NCI-H524 treated with DMSO at 0.1 percent for 48 hours (cell line): ENCODE measurements at regions not wholly inside any gene's neighbourhood (a gene's known extent, or its start where the extent isn't known, plus 50 kb on each side); places are given as distances from the start of the nearest gene placed in this dataset.
A peak's percentile ranks its signal among the peaks of the same experiment; 100 is the strongest.
"Not testable (repeated sequence)": the region's sequence is repeated elsewhere in the genome, so short reads cannot be mapped to it uniquely, and the experiment has no call there.

ENCODE experiments used
- DNase-seq: peaks from one replicate; lab custom pipeline; 2025; lab: John Stamatoyannopoulos, UW

DNA sequence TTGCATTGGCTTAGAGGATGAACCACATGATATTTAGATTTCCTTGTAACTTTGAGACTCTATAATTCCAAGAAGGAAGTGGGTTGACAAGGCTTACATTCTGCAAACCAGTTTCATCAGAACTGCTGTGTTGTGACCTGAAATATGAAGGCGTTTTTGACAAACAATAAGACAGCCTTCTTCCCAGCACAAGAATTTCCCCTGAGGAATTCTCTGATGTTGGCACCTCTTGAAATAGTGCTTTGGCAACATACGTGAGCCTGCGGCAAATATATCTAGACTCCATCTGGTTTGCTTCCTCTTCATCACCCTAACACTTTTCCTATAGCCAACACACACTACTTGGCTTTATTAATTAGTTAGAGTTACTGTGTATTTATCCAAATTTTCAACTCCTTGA, 585.5 kb upstream of the SOX9 start:
- DNase-seq, result no peak

DNA sequence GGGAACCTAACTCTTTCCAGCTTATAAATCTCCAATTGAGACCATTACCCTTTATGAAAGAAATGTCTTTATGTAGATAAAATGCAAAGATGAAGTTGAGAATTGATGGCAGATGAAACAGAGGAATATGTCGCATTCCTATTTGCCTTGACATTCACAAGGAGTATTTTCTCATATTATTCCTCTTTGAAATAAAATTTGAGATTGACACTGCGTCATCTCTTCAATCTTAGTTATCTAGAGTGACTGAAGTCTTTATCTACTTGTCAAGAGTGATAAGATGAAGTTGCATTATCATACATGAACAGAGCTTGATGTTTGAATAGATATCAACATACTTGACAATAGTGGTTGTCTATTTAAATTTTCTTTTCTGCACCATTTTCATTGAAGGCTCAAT, 574.4 kb upstream of the SOX9 start:
- DNase-seq, result no peak

DNA sequence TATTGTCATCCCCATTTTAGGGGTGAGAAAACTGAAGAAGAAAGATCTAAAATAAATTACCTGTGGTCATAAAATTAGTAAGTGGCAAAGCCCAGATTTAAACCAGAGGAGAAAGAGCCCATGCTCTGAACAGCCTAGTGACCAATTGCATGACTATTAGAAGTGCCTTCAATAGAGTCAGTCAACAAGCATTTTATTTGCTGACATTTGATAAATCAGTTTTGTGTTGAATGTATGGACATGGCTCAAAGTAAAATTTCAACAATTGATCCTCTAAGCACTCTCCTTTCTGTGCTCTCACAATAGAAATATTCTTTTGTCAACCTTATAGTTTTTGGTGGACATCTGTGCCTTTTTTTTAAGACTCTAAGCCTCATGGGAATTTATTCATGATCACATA, 572.9 kb upstream of the SOX9 start:
- DNase-seq, result no peak

DNA sequence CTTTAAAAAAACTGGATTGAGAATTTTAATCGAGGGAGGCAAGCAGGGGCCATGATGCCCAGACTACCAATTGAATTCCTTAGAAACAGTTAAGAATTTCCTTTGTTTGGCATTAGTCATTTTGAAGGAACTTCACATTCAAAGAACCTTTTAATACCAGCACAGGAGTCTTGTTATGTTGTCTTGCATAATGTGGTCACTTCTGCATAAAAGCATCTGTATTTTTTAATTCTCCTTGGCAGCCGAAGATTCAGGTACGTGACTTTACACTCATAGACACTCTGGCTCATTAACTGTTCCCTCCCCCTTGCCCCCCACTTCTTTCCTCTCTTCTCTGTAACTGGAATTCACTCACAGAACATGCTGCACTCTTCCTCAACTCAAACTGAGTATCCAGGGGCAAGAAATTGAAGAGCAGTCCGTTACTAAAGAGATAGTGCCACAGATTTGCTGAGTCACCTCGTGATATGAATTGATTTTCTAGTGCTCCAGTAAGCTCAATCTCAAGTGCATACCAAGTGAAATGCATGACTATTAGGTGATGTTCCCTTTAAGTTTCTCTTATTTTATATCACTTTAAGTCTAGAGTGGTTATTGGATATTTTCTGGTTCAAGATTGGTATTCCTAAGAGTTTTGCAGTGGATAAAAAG, 572.2 kb upstream of the SOX9 start:
- DNase-seq, result no peak

DNA sequence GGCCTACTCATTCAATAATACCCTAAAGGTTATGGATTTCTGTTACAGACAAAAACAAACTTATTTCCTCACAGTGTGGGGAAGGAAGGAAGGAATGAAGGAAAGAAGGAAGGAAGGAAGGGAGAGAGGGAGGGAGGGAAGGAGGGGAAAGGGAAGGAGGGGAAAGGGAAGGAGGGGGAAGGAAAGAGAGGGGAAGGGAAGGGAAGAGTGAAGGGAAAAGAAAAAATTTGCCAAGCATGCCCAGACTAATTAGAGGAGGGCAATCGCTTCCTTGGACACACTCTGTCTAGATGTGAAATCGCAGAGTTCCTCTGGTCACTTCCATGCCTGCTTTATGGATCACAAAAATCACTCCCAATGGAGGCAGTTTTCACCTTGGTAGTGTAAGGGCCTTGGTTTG, 570.1 kb upstream of the SOX9 start:
- DNase-seq, result no peak

DNA sequence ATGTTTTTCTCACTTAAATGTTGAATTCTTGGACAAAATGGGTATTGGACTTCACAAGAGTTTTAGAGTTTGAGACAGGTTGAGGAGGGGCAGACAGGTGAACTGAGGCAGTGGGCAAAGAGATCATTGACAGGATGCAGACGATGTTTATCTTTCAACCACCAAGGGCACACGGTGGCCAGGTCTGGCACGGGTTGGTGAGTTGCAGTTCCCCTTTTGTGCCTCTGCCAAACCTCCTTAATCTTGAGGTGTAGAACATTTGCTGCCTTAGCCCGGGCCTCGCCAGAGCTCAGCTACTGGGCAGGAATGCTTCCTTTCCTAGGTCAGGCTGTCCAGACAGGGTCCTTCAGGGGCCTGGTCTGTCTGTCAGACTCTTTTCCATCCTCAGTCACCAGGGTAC, 567.4 kb upstream of the SOX9 start:
- no peak for DNase-seq

DNA sequence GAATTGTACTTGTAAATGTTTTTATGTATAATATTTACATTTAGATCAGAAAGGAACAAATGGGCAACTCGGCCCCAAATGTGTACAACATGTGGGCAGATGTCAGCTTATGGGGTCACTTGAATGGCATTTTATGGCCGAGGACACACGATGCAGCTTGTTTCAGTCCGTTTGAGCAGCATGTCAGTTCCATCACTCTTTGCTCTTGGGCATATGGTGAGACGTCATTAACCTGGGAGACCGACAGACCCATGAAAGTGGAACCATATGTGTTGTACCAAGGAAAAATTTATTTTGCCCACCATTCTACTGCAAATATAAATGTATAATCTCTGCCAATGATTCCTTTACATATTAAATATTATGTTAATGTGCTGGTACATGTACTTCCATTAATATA, 561.9 kb upstream of the SOX9 start:
- peak; percentile 25 for DNase-seq

DNA sequence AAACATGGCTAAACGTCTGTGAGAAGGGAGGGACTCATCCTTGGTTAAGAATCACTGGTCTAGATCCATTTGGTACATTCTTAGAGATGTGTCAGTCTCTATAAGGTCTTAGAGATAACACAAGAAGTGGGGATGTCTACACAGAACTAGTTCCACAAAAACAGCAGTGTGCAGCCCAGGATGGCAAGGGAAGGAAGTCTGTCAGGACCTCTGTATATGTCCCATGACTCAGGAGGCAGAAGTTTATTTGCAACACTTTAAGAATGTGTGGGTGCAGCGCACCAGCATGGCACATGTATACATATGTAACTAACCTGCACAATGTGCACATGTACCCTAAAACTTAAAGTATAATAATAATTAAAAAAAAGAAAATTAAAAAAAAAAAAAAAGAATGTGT, 548.5 kb upstream of the SOX9 start:
- no peak for DNase-seq

DNA sequence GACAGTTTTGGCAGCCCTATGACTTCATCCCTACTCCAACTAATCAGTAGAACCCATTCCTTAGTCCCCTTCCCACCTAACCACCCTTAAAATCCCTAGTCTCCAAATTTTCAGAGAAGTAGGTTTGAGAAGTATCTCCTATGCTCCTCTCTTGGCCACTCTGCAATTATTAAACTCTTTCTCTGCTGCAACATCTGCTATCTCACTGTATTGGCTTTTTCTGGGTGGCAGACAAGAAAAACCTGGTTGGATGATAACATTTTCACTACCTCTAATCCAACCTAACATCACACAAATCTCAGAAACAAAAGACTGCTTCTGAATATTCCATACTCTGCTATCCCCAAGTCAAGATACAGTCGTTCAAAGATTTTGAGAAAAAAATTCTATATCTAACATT, 542.4 kb upstream of the SOX9 start:
- DNase-seq, result no peak

DNA sequence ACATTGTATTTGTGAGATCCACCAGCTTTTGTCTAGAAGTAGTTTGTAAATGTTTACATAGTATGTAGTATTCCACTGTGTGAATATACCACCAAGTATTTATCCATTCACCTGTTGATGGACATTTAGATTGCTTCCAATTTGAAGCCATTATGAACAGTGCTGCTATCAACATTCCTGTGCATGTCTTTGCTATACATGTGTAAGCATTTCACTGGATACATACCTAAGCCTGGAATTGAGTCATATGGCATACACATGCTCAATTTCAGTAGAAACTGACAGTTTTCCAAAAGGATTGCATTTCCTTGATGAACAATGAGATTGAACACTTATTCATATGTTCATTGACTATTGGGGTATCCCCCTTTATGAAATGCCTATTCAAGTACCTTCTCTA, 540.6 kb upstream of the SOX9 start:
- DNase-seq, result no peak

DNA sequence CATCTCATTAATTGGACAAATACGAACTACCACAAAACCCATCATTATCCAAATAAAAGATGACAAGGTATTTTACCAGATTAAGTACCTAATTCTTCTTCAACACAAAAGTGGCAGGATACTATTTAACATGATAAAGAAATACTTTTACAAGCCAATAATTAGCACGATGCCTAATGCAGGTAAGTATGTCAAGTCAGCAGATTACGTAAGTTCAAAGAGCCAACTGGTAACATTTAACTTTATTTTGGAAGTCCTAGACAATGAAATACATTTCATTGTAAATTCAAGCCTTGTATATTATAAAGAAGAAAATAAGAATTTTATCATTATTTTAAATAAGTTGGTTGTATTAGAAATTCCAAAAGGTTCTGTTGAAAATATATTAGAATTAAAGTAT, 535.3 kb upstream of the SOX9 start:
- no peak for DNase-seq

DNA sequence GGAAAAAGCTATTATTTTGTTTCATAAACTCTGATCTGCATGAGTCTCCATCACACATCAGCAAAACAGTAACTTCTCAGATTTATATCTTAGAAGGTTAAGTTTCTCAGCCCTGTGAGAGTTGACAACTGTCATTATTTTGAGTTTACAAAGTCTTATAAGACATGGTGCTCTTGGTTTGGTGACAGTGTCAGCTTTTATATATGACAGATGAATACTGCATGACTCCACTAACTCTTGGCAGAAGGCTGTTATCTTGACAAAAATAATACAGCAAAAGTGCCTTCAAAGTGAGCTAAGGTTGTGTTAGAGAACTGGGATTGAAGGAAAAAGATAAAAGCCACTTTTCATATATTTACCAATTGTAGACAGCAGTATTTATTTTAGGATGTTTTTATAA, 528.4 kb upstream of the SOX9 start:
- no peak for DNase-seq

DNA sequence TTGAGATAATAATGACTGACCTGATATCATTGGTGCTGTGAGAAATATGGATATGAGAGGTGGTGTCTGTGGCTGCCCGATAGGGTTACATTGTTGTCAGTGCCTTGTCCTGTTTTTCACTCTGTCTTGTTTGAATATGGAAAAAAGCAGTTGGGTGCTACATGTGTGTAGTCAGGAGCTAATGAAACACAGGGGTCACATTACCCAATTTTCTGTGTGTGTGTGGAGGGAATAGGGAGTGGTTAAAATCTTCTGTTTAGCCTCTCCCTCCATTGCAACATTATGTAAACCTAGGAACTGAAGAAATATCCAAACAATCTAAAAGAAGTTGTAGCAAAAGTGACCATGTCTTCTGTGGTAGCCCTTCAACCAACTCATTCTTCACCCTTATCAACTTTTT, 527.7 kb upstream of the SOX9 start:
- DNase-seq, result no peak

DNA sequence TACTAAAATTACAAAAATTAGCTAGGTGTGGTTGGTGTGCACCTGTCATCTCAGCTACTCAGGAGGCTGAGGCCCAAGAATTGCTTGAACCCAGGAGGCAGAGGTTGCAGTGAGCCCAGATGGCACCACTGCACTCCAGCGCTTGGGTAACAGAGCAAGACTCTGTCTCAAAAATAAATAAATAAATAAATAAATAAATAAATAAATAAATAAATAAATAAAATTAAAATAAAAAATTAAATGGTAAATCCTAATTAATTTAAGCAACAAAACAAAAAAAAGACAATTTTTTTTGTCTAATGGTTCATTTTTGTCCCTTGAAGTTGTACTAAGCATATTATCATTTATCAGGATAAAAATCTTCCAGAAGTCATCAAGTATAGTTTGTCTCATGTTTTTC, 521.2 kb upstream of the SOX9 start:
- not testable (repeated sequence) for DNase-seq

DNA sequence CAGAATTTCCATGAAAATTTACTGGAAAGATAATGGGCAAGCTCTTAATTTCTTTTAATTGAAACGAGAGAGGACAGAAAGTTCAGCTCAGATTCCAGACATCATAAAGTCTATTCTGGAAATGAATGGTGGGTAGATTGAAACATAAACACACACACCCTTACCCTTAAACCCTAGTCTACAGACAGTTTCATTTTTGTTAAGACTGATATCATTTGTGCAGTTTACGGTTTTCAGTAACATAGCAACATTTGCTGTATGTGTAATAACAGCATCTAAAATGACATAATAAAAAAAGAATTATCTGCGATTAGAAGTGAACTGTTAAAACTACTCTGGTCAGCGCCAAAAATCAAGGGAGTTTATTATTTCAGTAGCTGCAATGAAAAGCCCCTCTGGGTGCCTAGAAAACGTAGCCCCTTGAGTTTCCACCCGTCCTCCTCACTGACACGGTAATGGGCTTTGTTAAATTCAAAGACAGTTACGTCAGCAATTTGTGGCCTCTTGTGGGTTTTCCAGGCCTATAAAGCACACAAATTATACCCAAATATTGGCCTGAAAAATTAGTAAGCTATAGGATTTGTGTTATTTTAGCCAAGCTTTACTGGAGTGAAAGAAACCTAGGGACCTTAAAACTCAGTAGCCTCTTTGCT, 520.6 kb upstream of the SOX9 start:
- DNase-seq, result no peak

DNA sequence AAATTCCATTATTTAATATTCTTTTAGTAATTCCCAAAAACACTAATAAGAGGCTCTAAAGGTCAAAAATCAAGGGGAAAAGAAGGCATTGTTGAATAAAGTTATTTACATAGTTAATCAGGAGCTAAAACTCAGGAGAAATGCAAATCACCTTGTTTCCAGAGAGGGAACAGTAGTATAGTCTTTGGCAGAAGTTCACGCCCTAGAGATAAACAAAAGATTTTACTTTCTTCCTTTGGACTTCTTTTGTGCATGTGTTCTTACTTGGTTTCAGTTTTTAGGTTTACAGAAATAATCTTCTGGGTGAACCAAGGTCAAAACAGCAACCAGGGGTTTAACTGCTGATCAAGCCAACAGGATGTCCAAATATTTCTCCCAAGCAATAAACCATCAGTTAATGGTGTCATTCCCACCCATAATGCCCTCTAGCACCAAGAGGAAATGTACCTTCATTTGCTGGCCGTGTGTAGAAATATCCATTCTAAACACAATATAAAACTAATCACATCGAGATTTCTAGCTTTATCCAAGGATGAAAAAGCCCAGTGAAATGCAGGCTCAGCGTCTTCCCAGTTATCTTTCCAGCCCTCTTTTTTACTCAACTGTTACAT, 518.8 kb upstream of the SOX9 start:
- DNase-seq, result no peak

DNA sequence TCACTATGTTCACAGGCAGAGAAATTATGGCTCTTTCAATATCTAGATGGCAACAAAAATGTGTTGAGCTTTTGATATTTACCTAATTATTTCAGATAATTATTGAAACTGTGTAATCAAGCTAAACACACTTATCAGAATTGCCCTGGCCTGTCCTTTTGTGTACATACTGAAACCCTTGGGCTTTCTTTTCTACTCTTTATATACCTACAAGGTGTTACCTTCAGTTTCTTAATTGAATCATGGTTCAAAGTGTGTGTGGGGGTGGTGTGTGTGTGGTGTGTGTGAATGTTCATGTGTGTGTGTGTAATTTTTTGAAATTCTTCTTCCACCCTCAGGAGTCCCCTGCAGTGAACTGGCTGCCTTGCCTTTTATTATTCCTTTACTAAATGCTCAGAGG, 506.8 kb upstream of the SOX9 start:
- DNase-seq, result no peak

DNA sequence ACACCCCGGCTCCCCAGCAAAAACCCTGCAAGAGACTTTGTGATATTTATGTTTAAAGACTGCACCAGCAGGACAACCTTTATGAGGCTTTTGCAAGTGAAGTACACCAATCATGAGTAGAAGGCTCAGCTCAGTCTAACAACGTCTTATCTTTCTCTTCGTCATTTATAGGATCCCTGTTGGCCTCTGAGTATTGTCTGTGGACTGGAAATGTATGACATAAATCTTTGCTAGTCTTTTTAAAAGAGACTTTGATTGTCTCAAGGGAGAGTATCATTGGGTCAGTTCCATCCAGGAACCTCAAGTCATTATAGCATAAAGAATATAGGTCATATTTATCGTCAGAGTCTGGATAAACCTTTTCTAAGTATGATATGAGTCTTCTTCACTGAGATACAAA, 505.0 kb upstream of the SOX9 start:
- no peak for DNase-seq

DNA sequence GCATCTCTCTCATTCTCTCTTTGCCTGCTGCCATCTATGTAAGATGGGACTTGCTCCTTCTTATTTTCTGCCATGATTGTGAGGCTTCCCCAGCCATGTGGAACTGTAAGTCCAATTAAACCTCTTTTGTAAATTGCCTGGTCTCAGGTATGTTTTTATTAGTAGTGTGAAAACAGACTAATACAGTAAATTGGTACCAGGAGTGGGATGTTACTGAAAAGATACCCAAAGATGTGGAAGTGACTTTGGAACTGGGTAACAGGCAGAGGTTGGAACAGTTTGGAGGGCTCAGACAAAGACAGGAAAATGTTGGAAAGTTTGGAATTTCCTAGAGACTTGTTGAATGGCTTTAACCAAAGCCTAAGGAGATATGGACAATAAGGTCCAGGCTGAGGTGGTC, 503.1 kb upstream of the SOX9 start:
- not testable (repeated sequence) for DNase-seq

DNA sequence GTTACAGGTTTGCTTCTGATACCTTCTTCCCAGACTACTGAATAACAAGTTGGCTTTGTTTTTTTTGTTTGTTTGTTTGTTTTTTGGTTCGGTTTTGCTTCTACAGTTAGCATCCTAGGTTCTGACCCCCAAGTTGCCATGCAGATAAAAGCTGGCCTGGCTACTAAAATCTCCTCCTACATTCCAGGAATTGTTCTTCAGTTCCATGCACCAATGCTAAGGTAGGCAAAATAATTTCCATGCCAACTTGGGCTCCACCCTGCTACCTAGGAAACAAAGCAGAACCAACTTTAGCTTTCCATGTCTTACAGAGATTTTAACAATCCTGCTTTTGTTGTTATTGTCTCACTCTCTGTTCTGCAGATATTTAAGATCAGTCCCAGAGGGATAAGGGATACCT, 495.5 kb upstream of the SOX9 start:
- DNase-seq, result no peak

DNA sequence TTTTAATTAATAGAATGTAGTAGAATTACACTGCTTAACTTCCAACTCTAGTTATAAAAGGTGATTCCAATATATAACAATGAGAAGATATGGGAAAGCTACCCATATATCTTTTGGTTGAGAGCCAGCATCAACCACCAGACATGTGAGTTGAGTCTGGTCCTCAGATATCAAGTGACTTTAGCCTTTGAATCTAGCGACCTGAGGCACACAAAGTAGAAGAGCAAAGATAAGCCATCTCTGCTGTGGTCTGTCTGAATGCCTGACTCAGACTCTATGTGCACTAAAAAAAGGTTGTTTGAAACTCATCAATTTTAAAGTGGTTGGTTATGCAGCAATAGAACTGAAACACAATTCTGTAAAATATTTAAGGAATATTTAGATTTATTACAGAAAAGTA, 492.5 kb upstream of the SOX9 start:
- no peak for DNase-seq

DNA sequence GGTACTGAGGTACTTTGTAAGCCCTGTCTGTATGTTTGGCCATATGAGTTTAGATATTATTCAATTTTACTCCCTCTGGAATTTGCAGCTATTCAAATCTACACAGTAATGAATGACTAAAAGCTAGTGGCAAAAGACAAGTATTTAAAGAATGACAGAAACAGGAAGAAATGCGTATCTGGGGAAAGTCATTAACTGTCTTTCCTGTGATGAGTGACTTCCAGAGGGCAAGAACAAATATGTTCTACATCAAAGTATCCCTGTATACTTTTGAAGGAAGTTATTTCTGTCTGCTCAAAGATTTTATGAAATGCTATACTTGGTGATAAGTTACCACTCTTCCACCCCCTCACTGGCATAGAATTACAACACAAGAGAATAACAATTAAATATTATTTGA, 489.3 kb upstream of the SOX9 start:
- no peak for DNase-seq

DNA sequence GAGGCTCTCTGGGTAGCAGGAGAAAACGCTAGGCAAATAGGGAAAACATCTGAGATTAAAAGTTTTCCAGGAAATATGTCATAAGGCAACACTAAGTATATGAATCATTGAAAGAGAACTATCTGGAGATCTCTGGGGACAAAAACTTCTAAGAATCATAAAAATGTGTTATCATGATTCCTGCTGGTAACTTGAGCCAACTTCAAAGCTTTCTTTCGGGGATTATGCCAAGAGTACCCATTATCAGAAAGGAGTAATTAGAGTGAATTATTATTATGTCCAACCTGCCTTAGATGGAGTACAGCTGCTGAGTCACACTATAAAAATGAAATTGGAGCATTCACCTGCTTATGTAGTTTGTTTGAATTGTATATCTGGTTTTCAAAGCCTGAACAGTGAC, 488.5 kb upstream of the SOX9 start:
- no peak for DNase-seq

DNA sequence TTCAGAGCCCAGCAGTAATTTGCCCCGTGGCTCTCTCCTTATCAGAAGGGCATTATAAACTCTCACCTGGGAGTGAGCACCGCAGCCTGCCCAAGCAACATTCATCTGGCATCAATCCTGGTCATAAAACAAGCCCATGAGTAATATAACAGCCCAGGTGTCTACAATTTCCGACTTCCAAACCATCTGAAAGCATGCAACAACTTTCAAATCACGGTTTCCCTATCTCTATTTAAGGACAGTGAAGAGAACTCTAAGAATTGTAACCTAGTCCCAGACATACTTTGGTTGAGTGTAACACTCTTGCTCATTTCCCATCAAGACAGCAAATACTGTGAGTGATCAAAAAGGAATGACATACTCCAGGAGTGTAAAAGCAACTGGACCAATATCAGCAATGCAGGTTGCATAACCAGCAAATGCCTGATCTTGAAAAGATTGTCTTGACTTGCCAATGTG, 487.4 kb upstream of the SOX9 start:
- DNase-seq, result no peak
